ENCODE measurements at regions not wholly inside any gene's neighbourhood (a gene's known extent, or its start where the extent isn't known, plus 50 kb on each side); places are given as distances from the start of the nearest gene placed in this dataset.

GRCh38 chr11:119903389-119903788 is 174.4 kb upstream of the NECTIN1 start:
- dilution Hi-C loops (cut with HindIII; ENCODE audit: low sequenced_read_pairs, unreplicated experiment) (no loop called here), intact Hi-C loops (cut with micrococcal nuclease) (no loop called here), in situ Hi-C loops (cut with MboI; ENCODE audit: low sequenced_read_pairs) (no loop called here)
- POLR2A ChIA-PET (ENCODE audit: unreplicated experiment) = no interaction called here
- no peak overlapping the region for H3K9ac ChIP-seq (ENCODE audit: low read depth, low read length)
- CTCF ChIA-PET = no interaction called here
- H3K79me1 ChIP-seq (ENCODE audit: low read depth in 1 of 2, low read length in 2 of 2) = no peaks in the 10 kb centered on the region
- H3K4me3 ChIP-seq (ENCODE audit: insufficient read depth, low read depth, low read length) = no peak overlapping the region
- no peak overlapping the region for H2BK120ac ChIP-seq (ENCODE audit: low read depth, low read length)
- H3K14ac ChIP-seq (replicated peaks; ENCODE audit: low read depth, low read length) = no peak overlapping the region
- 59% methylated on average over 3 of the region's 5 CpGs; no CpG with 5 or more reads in 1 of the 2 experiments for WGBS, 2 experiments (ENCODE audit: extremely low coverage in 2 of 2, insufficient read length in 1 of 2)
- H2BK5ac ChIP-seq (ENCODE audit: low read depth, low read length, poor library complexity, severe bottlenecking) = no peak overlapping the region
- H4K5ac ChIP-seq (ENCODE audit: low read depth, low read length) = no peak overlapping the region
- no peak overlapping the region for H3K4ac ChIP-seq (ENCODE audit: low read depth, low read length)
- no peak overlapping the region for H3K18ac ChIP-seq (ENCODE audit: low read depth, low read length)
- H2AK5ac ChIP-seq (ENCODE audit: low read depth, low read length) = no peak overlapping the region
- H3K4me1 ChIP-seq (ENCODE audit: control insufficient read depth, insufficient read depth, low read length) = no peaks in the 10 kb centered on the region
- H3K9me3 ChIP-seq (ENCODE audit: control insufficient read depth, insufficient read depth, low read length) = no peaks in the 10 kb centered on the region
- H4K91ac ChIP-seq (ENCODE audit: insufficient read depth, low read depth, low read length) = no peak overlapping the region
- no peaks in the 10 kb centered on the region for H3K36me3 ChIP-seq (ENCODE audit: control insufficient read depth, insufficient read depth, low read length)
- peaks cover 17% of the 10 kb centered on the region for H3K27me3 ChIP-seq (ENCODE audit: control insufficient read depth, insufficient read depth, low read length)
- H2AFZ ChIP-seq (replicated peaks; ENCODE audit: low read length, poor library complexity) = no peak overlapping the region
- H4K8ac ChIP-seq (ENCODE audit: low read depth in 2 of 2, low read length in 2 of 2) = no peak overlapping the region
- TF ChIP-seq SMC3 (IDR thresholded peaks at IDR 0.05; ENCODE audit: low read depth, low read length) = no peak
- no peak for TF ChIP-seq CEBPB (IDR thresholded peaks at IDR 0.05; ENCODE audit: low read depth, low read length)
- H3K4me2 ChIP-seq (ENCODE audit: low read depth, low read length) = no peak overlapping the region
- H2AK9ac ChIP-seq (replicated peaks; ENCODE audit: low read depth, low read length, poor library complexity) = no peak overlapping the region
- H2BK20ac ChIP-seq (ENCODE audit: low read depth, low read length) = no peak overlapping the region
- H2BK15ac ChIP-seq (ENCODE audit: low read depth, low read length) = no peak overlapping the region
- no peaks in the 10 kb centered on the region for H4K20me1 ChIP-seq (ENCODE audit: insufficient read depth, low read length)
- H3K56ac ChIP-seq (ENCODE audit: extremely low read depth, insufficient read depth, low read length) = no peak overlapping the region
- H3K23ac ChIP-seq (ENCODE audit: low read depth, low read length) = no peak overlapping the region
- ATAC-seq (ENCODE audit: low read depth) (no peak), DNase-seq (no peak)
- H3K9me1 ChIP-seq (ENCODE audit: insufficient read depth, low read length) = no peaks in the 10 kb centered on the region
- no TSS peak for BruUV-seq (replicated peaks)
- no peak overlapping the region for H3K27ac ChIP-seq (ENCODE audit: insufficient read depth, low read length)

All from IMR-90 (cell line).